ENCODE measurements at regions not wholly inside any gene's neighbourhood (a gene's known extent, or its start where the extent isn't known, plus 50 kb on each side); places are given as distances from the start of the nearest gene placed in this dataset.
A peak's percentile ranks its signal among the peaks of the same experiment; 100 is the strongest.
"Not testable (repeated sequence)": the region's sequence is repeated elsewhere in the genome, so short reads cannot be mapped to it uniquely, and the experiment has no call there.

GRCh38 chr4:103499094-103499493 is 220.7 kb downstream of the TACR3 start:
- peak; percentile 45 for DNase-seq

- peak; percentile 80 for DNase-seq
These were observed 221.4 kb downstream of the TACR3 start for GRCh38 chr4:103498161-103499070.

GRCh38 chr4:103497692-103498091 is 222.1 kb downstream of the TACR3 start:
- no peak for DNase-seq

- DNase-seq = no peak
These were observed 223.0 kb downstream of the TACR3 start for GRCh38 chr4:103496800-103497199.

- no peak for DNase-seq
These were observed 226.2 kb downstream of the TACR3 start for GRCh38 chr4:103493450-103494159.

- not testable (repeated sequence) for DNase-seq
These were observed 234.5 kb downstream of the TACR3 start for GRCh38 chr4:103485296-103485695.

- DNase-seq = no peak
These were observed 235.3 kb downstream of the TACR3 start for GRCh38 chr4:103484521-103484920.

- DNase-seq = no peak
These were observed 236.9 kb downstream of the TACR3 start for GRCh38 chr4:103482893-103483292.

- no peak for DNase-seq
These were observed 237.3 kb downstream of the TACR3 start for GRCh38 chr4:103482471-103482870.

- DNase-seq = peak; percentile 13
These were observed 241.1 kb downstream of the TACR3 start for GRCh38 chr4:103478734-103479133.

- DNase-seq = no peak
These were observed 241.6 kb downstream of the TACR3 start for GRCh38 chr4:103478210-103478609.

- DNase-seq = no peak
These were observed 259.4 kb upstream of the CENPE start for GRCh38 chr4:103457566-103457965.

- no peak for DNase-seq
These were observed 253.2 kb upstream of the CENPE start for GRCh38 chr4:103451341-103451740.

GRCh38 chr4:103450693-103451092 is 252.6 kb upstream of the CENPE start:
- DNase-seq = no peak

GRCh38 chr4:103449296-103450023 is 251.3 kb upstream of the CENPE start:
- no peak for DNase-seq

- DNase-seq = no peak
These were observed 247.2 kb upstream of the CENPE start for GRCh38 chr4:103445377-103445776.

GRCh38 chr4:103443324-103443723 is 245.2 kb upstream of the CENPE start:
- no peak for DNase-seq

GRCh38 chr4:103429283-103429682 is 231.1 kb upstream of the CENPE start:
- no peak for DNase-seq

- no peak for DNase-seq
These were observed 227.3 kb upstream of the CENPE start for GRCh38 chr4:103425406-103425805.

GRCh38 chr4:103424853-103425252 is 226.7 kb upstream of the CENPE start:
- DNase-seq = no peak

- no peak for DNase-seq
These were observed 225.1 kb upstream of the CENPE start for GRCh38 chr4:103423261-103423660.

- DNase-seq = no peak
These were observed 224.5 kb upstream of the CENPE start for GRCh38 chr4:103422467-103423219.
